ENCODE measurements at regions not wholly inside any gene's neighbourhood (a gene's known extent, or its start where the extent isn't known, plus 50 kb on each side); places are given as distances from the start of the nearest gene placed in this dataset.

- no peak for TF ChIP-seq ZSCAN18 (CRISPR knock-in tag; IDR thresholded peaks at IDR 0.05)
- TF ChIP-seq, protein P1, sequence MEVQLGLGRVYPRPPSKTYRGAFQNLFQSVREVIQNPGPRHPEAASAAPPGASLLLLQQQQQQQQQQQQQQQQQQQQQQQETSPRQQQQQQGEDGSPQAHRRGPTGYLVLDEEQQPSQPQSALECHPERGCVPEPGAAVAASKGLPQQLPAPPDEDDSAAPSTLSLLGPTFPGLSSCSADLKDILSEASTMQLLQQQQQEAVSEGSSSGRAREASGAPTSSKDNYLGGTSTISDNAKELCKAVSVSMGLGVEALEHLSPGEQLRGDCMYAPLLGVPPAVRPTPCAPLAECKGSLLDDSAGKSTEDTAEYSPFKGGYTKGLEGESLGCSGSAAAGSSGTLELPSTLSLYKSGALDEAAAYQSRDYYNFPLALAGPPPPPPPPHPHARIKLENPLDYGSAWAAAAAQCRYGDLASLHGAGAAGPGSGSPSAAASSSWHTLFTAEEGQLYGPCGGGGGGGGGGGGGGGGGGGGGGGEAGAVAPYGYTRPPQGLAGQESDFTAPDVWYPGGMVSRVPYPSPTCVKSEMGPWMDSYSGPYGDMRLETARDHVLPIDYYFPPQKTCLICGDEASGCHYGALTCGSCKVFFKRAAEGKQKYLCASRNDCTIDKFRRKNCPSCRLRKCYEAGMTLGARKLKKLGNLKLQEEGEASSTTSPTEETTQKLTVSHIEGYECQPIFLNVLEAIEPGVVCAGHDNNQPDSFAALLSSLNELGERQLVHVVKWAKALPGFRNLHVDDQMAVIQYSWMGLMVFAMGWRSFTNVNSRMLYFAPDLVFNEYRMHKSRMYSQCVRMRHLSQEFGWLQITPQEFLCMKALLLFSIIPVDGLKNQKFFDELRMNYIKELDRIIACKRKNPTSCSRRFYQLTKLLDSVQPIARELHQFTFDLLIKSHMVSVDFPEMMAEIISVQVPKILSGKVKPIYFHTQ (CRISPR knock-in tag; IDR thresholded peaks at IDR 0.05): no peak
- TF ChIP-seq NFYB (CRISPR knock-in tag; conservative IDR thresholded peaks at IDR 0.05; ENCODE audit: low read depth): no peak
- TF ChIP-seq TEAD4 (CRISPR knock-in tag; IDR thresholded peaks at IDR 0.05): no peak
- TF ChIP-seq ZBTB21 (CRISPR knock-in tag; IDR thresholded peaks at IDR 0.05; ENCODE audit: borderline replicate concordance): no peak
- TF ChIP-seq HMGXB4 (CRISPR knock-in tag; IDR thresholded peaks at IDR 0.05): no peak
Measured at GRCh38 chrX:42714981-42715700, 62.8 kb downstream of the PPP1R2C start (continued).

- ATAC-seq (no peak), DNase-seq (ENCODE audit: low spot score) (no peak)
- H3K27me3 Mint-ChIP-seq (ENCODE audit: low read depth): no peaks in the 10 kb centered on the region
- TF ChIP-seq RELA (CRISPR knock-in tag; IDR thresholded peaks at IDR 0.05; ENCODE audit: borderline replicate concordance) (no peak), ZSCAN18 (CRISPR knock-in tag; IDR thresholded peaks at IDR 0.05) (no peak), HMGXB4 (CRISPR knock-in tag; IDR thresholded peaks at IDR 0.05) (no peak), E2F5 (CRISPR knock-in tag; IDR thresholded peaks at IDR 0.05) (no peak), TEAD1 (CRISPR knock-in tag; IDR thresholded peaks at IDR 0.05) (no peak), ETV6 (CRISPR knock-in tag; IDR thresholded peaks at IDR 0.05) (no peak), ZBTB21 (CRISPR knock-in tag; IDR thresholded peaks at IDR 0.05; ENCODE audit: borderline replicate concordance) (no peak), ZNF396 (CRISPR knock-in tag; IDR thresholded peaks at IDR 0.05; ENCODE audit: borderline replicate concordance) (no peak), FOXP1 (CRISPR knock-in tag; IDR thresholded peaks at IDR 0.05; ENCODE audit: borderline replicate concordance) (no peak), ZNF263 (CRISPR knock-in tag; IDR thresholded peaks at IDR 0.05; ENCODE audit: low read depth) (no peak), ZNF281 (CRISPR knock-in tag; IDR thresholded peaks at IDR 0.05) (no peak), ZNF121 (CRISPR knock-in tag; IDR thresholded peaks at IDR 0.05) (no peak)
- TF ChIP-seq, protein P2, sequence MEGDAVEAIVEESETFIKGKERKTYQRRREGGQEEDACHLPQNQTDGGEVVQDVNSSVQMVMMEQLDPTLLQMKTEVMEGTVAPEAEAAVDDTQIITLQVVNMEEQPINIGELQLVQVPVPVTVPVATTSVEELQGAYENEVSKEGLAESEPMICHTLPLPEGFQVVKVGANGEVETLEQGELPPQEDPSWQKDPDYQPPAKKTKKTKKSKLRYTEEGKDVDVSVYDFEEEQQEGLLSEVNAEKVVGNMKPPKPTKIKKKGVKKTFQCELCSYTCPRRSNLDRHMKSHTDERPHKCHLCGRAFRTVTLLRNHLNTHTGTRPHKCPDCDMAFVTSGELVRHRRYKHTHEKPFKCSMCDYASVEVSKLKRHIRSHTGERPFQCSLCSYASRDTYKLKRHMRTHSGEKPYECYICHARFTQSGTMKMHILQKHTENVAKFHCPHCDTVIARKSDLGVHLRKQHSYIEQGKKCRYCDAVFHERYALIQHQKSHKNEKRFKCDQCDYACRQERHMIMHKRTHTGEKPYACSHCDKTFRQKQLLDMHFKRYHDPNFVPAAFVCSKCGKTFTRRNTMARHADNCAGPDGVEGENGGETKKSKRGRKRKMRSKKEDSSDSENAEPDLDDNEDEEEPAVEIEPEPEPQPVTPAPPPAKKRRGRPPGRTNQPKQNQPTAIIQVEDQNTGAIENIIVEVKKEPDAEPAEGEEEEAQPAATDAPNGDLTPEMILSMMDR (IDR thresholded peaks at IDR 0.05): no peak
- H3K36me3 Mint-ChIP-seq: no peaks in the 10 kb centered on the region
- no peaks in the 10 kb centered on the region for H3K9me3 Mint-ChIP-seq
- no peak overlapping the region for H3K27ac Mint-ChIP-seq
- no peak overlapping the region for H3K4me3 Mint-ChIP-seq
- H3K4me1 Mint-ChIP-seq: peaks cover under 1% of the 10 kb centered on the region
- CTCF ChIA-PET: no interaction called here
- POLR2A ChIA-PET: no interaction called here
Measured at GRCh38 chrX:42710452-42710851, 67.5 kb downstream of the PPP1R2C start.

Data from WTC11 (cell line).